ENCODE measurements at regions not wholly inside any gene's neighbourhood (a gene's known extent, or its start where the extent isn't known, plus 50 kb on each side); places are given as distances from the start of the nearest gene placed in this dataset.

DNA sequence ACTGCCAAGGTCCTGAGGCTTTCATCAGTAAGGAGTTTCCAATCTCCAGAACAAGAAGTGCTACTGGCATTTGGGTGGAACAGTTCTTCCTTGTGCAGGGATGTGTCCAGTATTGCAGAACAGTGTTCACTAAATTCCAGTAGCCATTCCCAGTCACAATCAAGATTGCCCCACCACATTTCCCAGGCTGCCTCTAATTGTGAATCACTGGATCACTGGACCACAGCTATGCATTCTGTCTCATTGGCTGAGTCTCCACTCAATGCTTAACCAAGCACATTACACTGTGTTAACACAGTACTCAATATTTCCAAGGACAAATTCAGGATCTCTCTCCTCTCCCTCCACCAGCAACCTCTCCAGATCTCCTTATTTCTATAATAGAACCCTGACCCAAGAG is 160.2 kb upstream of the CCDC150 start:
- TF ChIP-seq, protein P1, sequence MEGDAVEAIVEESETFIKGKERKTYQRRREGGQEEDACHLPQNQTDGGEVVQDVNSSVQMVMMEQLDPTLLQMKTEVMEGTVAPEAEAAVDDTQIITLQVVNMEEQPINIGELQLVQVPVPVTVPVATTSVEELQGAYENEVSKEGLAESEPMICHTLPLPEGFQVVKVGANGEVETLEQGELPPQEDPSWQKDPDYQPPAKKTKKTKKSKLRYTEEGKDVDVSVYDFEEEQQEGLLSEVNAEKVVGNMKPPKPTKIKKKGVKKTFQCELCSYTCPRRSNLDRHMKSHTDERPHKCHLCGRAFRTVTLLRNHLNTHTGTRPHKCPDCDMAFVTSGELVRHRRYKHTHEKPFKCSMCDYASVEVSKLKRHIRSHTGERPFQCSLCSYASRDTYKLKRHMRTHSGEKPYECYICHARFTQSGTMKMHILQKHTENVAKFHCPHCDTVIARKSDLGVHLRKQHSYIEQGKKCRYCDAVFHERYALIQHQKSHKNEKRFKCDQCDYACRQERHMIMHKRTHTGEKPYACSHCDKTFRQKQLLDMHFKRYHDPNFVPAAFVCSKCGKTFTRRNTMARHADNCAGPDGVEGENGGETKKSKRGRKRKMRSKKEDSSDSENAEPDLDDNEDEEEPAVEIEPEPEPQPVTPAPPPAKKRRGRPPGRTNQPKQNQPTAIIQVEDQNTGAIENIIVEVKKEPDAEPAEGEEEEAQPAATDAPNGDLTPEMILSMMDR (IDR thresholded peaks at IDR 0.05; ENCODE audit: low read depth, low read length) = no peak
- TF ChIP-seq EZH2phosphoT487 (IDR thresholded peaks at IDR 0.05; ENCODE audit: low read depth) = no peak

All from OCI-LY3 (cell line).